ENCODE measurements at regions not wholly inside any gene's neighbourhood (a gene's known extent, or its start where the extent isn't known, plus 50 kb on each side); places are given as distances from the start of the nearest gene placed in this dataset.

DNA sequence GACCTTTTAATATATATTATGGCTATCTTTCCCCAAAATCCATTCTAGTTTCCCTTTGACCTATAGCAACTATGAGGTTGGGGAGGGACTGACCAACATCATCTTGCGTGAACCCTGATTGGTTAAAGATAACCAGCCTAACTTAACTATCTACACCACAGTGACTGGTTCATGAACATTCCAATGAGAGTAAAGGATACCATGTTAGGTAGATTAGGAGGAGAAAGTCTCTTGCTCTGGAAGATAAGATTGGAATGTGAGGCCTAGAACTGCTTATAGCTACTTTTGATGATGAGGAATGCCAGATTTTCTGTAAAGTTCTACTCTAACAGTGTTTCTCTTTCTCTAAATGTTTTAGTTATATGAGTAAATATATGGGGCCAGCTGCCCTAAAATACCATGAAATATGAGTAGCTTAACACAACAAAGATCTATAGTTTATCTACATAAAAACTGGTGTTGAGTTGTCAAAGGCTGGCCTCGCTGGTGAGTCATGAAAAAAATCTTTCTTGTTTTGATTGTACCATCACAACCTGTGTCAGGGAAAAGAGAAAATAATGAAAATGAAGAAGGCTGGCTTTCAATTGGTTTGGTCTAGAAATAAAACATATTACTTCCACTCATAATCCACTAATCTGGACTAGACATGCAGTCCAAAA, 481.4 kb downstream of the NSUN3 start:
- no peak overlapping the region for H3K9ac ChIP-seq (ENCODE audit: low read depth in 2 of 2, low read length in 2 of 2)
- DNase-seq = no peak
- TF ChIP-seq, protein P1, sequence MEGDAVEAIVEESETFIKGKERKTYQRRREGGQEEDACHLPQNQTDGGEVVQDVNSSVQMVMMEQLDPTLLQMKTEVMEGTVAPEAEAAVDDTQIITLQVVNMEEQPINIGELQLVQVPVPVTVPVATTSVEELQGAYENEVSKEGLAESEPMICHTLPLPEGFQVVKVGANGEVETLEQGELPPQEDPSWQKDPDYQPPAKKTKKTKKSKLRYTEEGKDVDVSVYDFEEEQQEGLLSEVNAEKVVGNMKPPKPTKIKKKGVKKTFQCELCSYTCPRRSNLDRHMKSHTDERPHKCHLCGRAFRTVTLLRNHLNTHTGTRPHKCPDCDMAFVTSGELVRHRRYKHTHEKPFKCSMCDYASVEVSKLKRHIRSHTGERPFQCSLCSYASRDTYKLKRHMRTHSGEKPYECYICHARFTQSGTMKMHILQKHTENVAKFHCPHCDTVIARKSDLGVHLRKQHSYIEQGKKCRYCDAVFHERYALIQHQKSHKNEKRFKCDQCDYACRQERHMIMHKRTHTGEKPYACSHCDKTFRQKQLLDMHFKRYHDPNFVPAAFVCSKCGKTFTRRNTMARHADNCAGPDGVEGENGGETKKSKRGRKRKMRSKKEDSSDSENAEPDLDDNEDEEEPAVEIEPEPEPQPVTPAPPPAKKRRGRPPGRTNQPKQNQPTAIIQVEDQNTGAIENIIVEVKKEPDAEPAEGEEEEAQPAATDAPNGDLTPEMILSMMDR (IDR thresholded peaks at IDR 0.05) = no peak
- intact Hi-C loops (cut with DNase I) = no loop called here
- no peak overlapping the region for H3K4me3 ChIP-seq
- H3K27ac ChIP-seq = no peak overlapping the region
- H3K4me1 ChIP-seq = no peaks in the 10 kb centered on the region
- no peaks in the 10 kb centered on the region for H3K36me3 ChIP-seq
- H3K9me3 ChIP-seq = no peaks in the 10 kb centered on the region
- H3K27me3 ChIP-seq = no peaks in the 10 kb centered on the region

- Histone ChIP-seq H3K27ac (no peak overlapping the region), H3K9ac (ENCODE audit: low read depth in 2 of 2, low read length in 2 of 2) (no peak overlapping the region), H3K4me1 (no peaks in the 10 kb centered on the region), H3K9me3 (no peaks in the 10 kb centered on the region), H3K4me3 (no peak overlapping the region), H3K27me3 (no peaks in the 10 kb centered on the region), H3K36me3 (no peaks in the 10 kb centered on the region)
- DNase-seq = no peak
- intact Hi-C loops (cut with DNase I) = no loop called here
- TF ChIP-seq, protein P1 (IDR thresholded peaks at IDR 0.05) = no peak
These were observed 485.9 kb downstream of the NSUN3 start for GRCh38 chr3:94548581-94549316.

DNA sequence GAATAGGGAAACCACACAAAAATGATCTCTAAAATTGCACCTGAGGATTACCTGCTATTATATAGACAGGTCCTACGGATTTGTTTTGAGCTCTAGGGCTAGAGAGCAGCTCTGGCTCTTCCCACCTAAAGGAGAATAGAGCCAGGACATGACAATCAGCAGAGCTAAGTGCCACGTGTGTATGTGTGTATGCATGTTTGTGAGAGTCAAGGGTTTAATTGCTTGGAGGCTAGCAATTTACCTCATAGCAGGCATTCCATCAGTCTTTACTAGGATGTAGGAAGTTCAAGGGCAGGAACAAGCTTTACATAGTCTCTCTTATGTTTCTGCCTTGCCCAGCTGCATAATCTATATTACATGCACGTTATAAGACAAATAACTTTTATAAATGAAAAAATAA, 498.2 kb downstream of the NSUN3 start:
- H3K36me3 ChIP-seq = no peaks in the 10 kb centered on the region
- no peak for DNase-seq
- no peaks in the 10 kb centered on the region for H3K9me3 ChIP-seq
- no peak overlapping the region for H3K9ac ChIP-seq (ENCODE audit: low read depth in 2 of 2, low read length in 2 of 2)
- H3K4me1 ChIP-seq = no peaks in the 10 kb centered on the region
- no peaks in the 10 kb centered on the region for H3K27me3 ChIP-seq
- H3K4me3 ChIP-seq = no peak overlapping the region
- intact Hi-C loops (cut with DNase I) = no loop called here
- TF ChIP-seq, protein P1 (IDR thresholded peaks at IDR 0.05) = no peak
- H3K27ac ChIP-seq = no peak overlapping the region

GRCh38 chr3:94564247-94564646, 501.4 kb downstream of the NSUN3 start:
- no peak for DNase-seq
- no peak overlapping the region for H3K9ac ChIP-seq (ENCODE audit: low read depth in 2 of 2, low read length in 2 of 2)
- TF ChIP-seq, protein P1 (IDR thresholded peaks at IDR 0.05) = no peak
- no peaks in the 10 kb centered on the region for H3K36me3 ChIP-seq
- H3K27me3 ChIP-seq = no peaks in the 10 kb centered on the region
- H3K4me1 ChIP-seq = no peaks in the 10 kb centered on the region
- H3K27ac ChIP-seq = no peak overlapping the region
- no peak overlapping the region for H3K4me3 ChIP-seq
- intact Hi-C loops (cut with DNase I) = no loop called here
- no peaks in the 10 kb centered on the region for H3K9me3 ChIP-seq

GRCh38 chr3:94568041-94568440, 505.2 kb downstream of the NSUN3 start:
- no peak for DNase-seq
- TF ChIP-seq, protein P1 (IDR thresholded peaks at IDR 0.05) = no peak
- intact Hi-C loops (cut with DNase I) = no loop called here

More at GRCh38 chr3:94568041-94568440, 505.2 kb downstream of the NSUN3 start:
- Histone ChIP-seq H3K9me3 (no peaks in the 10 kb centered on the region), H3K27me3 (no peaks in the 10 kb centered on the region), H3K9ac (ENCODE audit: low read depth in 2 of 2, low read length in 2 of 2) (no peak overlapping the region), H3K4me3 (no peak overlapping the region), H3K4me1 (no peaks in the 10 kb centered on the region), H3K36me3 (no peaks in the 10 kb centered on the region), H3K27ac (no peak overlapping the region)
